ENCODE measurements at regions not wholly inside any gene's neighbourhood (a gene's known extent, or its start where the extent isn't known, plus 50 kb on each side); places are given as distances from the start of the nearest gene placed in this dataset.

DNA sequence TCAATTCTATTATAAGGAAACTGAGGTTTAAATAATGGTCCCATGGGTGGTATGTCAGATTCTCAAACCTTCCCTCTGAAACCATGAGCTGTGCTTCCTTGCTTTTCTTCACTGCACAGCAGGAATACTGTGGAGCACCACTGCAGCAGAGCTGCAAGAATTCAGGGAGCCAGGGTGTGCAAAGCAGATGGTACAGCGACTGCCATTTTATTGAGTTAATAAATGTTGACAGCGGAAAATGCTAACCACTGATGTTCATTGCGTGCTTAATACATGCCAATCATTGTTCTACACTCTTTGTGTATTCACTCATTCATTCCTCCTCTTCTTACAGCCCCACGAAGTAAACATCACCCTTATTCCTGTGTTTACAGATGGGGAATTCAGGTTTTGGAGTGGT, 152.2 kb upstream of the THSD7B start:
- Histone ChIP-seq H3K4me3 (ENCODE audit: low read length) (no peak overlapping the region), H3K27ac (ENCODE audit: low read depth, low read length) (no peak overlapping the region), H3K27me3 (ENCODE audit: control insufficient read depth, insufficient read depth, low read length, poor library complexity, severe bottlenecking) (peaks cover 33% of the 10 kb centered on the region), H3K36me3 (ENCODE audit: control insufficient read depth, insufficient read depth, low read length) (no peaks in the 10 kb centered on the region), H3K4me1 (ENCODE audit: control insufficient read depth, insufficient read depth, low read length) (peaks cover 6% of the 10 kb centered on the region), H3K9me3 (ENCODE audit: control insufficient read depth, low read length) (peaks cover 6% of the 10 kb centered on the region), H3K9ac (ENCODE audit: extremely low read depth, low read length, poor library complexity, severe bottlenecking) (no peak overlapping the region)
- H3K27ac Mint-ChIP-seq = no peak overlapping the region
- 92 to 93% methylated on average over 2 to 4 of the region's 4 CpGs for WGBS, 2 experiments (ENCODE audit: insufficient coverage in 1 of 2, insufficient read length in 1 of 2)
- H3K4me1 Mint-ChIP-seq = peaks cover 30% of the 10 kb centered on the region
- H3K9me3 Mint-ChIP-seq = no peaks in the 10 kb centered on the region
- no peak for DNase-seq
- no peak overlapping the region for H3K4me3 Mint-ChIP-seq
- peaks cover 23% of the 10 kb centered on the region for H3K27me3 Mint-ChIP-seq (ENCODE audit: insufficient read depth)
- no peaks in the 10 kb centered on the region for H3K36me3 Mint-ChIP-seq (ENCODE audit: low read depth)
- TF ChIP-seq, protein P1, sequence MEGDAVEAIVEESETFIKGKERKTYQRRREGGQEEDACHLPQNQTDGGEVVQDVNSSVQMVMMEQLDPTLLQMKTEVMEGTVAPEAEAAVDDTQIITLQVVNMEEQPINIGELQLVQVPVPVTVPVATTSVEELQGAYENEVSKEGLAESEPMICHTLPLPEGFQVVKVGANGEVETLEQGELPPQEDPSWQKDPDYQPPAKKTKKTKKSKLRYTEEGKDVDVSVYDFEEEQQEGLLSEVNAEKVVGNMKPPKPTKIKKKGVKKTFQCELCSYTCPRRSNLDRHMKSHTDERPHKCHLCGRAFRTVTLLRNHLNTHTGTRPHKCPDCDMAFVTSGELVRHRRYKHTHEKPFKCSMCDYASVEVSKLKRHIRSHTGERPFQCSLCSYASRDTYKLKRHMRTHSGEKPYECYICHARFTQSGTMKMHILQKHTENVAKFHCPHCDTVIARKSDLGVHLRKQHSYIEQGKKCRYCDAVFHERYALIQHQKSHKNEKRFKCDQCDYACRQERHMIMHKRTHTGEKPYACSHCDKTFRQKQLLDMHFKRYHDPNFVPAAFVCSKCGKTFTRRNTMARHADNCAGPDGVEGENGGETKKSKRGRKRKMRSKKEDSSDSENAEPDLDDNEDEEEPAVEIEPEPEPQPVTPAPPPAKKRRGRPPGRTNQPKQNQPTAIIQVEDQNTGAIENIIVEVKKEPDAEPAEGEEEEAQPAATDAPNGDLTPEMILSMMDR (conservative IDR thresholded peaks at IDR 0.05) = no peak

DNA sequence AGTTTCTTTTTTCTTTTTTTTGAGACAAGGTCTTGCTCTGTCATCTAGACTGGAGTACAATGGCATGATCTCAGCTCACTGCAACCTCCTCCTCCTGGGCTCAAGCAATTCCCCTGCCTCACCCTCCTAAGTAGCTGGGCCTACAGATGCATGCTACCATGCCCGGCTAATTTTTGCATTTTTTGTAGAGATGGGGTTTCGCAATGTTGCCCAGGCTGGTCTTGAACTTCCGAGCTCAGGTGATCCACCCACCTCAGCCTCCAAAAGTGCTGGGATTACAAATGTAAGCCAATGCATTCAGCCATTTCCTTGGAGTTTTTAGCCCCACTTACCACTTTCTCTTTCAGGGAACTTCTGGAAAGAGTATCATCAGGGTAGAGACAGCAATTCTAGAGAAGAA, 153.3 kb upstream of the THSD7B start:
- H3K27me3 ChIP-seq (ENCODE audit: control insufficient read depth, insufficient read depth, low read length, poor library complexity, severe bottlenecking) = peaks cover 32% of the 10 kb centered on the region
- H3K27ac ChIP-seq (ENCODE audit: low read depth, low read length) = no peak overlapping the region
- H3K9me3 ChIP-seq (ENCODE audit: control insufficient read depth, low read length) = peaks cover 6% of the 10 kb centered on the region
- H3K27me3 Mint-ChIP-seq (ENCODE audit: insufficient read depth) = peaks cover 28% of the 10 kb centered on the region
- H3K9ac ChIP-seq (ENCODE audit: extremely low read depth, low read length, poor library complexity, severe bottlenecking) = no peak overlapping the region
- no peak for DNase-seq
- 90 to 100% methylated on average over 2 to 3 of the region's 3 CpGs for WGBS, 2 experiments (ENCODE audit: insufficient coverage in 1 of 2, insufficient read length in 1 of 2)
- no peak overlapping the region for H3K4me3 Mint-ChIP-seq
- H3K4me1 Mint-ChIP-seq = peaks cover 20% of the 10 kb centered on the region
- no peaks in the 10 kb centered on the region for H3K36me3 Mint-ChIP-seq (ENCODE audit: low read depth)
- no peaks in the 10 kb centered on the region for H3K9me3 Mint-ChIP-seq
- H3K4me3 ChIP-seq (ENCODE audit: low read length) = no peak overlapping the region
- H3K36me3 ChIP-seq (ENCODE audit: control insufficient read depth, insufficient read depth, low read length) = no peaks in the 10 kb centered on the region
- TF ChIP-seq, protein P1 (conservative IDR thresholded peaks at IDR 0.05) = no peak
- no peak overlapping the region for H3K27ac Mint-ChIP-seq
- H3K4me1 ChIP-seq (ENCODE audit: control insufficient read depth, insufficient read depth, low read length) = peaks cover 6% of the 10 kb centered on the region

DNA sequence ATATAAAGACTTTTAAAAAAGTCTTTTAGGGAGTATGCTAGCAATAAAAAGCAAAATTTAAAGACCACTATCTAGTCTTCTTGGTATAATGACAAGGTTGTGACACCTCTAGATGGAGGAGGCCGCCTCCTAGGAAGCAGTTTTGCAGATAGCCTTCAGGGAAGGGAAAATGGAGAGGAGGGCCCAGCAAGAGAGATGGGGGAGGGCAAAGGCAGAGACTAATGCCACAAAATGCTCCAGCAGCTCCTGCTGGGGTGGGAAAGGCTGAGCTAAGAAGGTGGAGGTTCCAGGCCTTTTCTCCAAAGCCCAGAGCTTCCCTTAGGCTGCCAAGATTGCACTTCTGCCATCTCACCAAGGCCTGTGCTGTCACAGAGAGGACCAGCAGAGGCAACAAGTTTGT, 153.9 kb upstream of the THSD7B start:
- Histone ChIP-seq H3K4me3 (ENCODE audit: low read length) (no peak overlapping the region), H3K27me3 (ENCODE audit: control insufficient read depth, insufficient read depth, low read length, poor library complexity, severe bottlenecking) (peaks cover 26% of the 10 kb centered on the region), H3K9me3 (ENCODE audit: control insufficient read depth, low read length) (peaks cover 6% of the 10 kb centered on the region), H3K9ac (ENCODE audit: extremely low read depth, low read length, poor library complexity, severe bottlenecking) (no peak overlapping the region), H3K4me1 (ENCODE audit: control insufficient read depth, insufficient read depth, low read length) (peaks cover 6% of the 10 kb centered on the region), H3K36me3 (ENCODE audit: control insufficient read depth, insufficient read depth, low read length) (no peaks in the 10 kb centered on the region), H3K27ac (ENCODE audit: low read depth, low read length) (no peak overlapping the region)
- Mint-ChIP-seq H3K4me3 (no peak overlapping the region), H3K27me3 (ENCODE audit: insufficient read depth) (peaks cover 26% of the 10 kb centered on the region), H3K4me1 (peaks cover 19% of the 10 kb centered on the region), H3K9me3 (no peaks in the 10 kb centered on the region), H3K27ac (no peak overlapping the region), H3K36me3 (ENCODE audit: low read depth) (no peaks in the 10 kb centered on the region)
- 79 to 100% methylated on average over 1 of the region's 1 CpG for WGBS, 2 experiments (ENCODE audit: insufficient coverage in 1 of 2, insufficient read length in 1 of 2)
- TF ChIP-seq, protein P1 (conservative IDR thresholded peaks at IDR 0.05) = no peak
- peak; percentile 62 for DNase-seq
